ENCODE measurements at regions not wholly inside any gene's neighbourhood (a gene's known extent, or its start where the extent isn't known, plus 50 kb on each side); places are given as distances from the start of the nearest gene placed in this dataset.

DNA sequence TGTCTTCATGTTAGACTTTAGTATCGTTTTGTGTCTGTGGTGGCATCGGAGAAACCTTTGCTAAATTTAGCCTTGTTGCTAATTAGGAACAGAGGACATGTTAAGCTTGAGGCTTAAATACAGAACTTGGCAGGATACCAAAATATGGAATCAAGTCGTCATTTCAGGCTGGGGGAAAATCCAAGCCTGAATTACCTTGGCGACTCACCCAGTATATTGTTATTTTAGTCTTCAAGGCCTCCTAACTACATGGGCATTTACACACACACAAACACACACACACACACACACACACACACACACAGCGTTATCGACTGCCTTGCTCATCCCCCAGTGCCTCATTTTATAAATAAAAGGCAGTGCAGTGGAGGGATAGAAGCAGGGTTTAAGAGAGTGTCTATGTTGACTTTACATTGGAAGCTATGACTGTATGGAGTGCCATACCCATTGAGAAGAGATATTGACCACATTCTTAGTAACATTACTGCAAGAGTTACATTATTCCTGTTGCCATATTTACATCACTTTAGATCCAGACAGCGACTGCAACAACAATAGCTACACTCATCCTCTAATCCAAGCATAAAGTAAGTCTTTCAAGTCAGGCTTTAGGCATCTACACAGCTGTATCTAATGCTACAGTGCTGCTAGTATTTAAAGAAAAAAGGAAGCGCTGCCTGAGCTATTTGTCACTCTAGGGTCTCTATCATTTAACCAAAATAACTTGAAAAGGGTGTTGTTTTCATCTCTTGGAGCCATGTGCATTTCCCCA is 210.8 kb upstream of the SEMA6D start:
- no peak for DNase-seq (ENCODE audit: low read depth in 4 of 4, low spot score in 2 of 4)

DNA sequence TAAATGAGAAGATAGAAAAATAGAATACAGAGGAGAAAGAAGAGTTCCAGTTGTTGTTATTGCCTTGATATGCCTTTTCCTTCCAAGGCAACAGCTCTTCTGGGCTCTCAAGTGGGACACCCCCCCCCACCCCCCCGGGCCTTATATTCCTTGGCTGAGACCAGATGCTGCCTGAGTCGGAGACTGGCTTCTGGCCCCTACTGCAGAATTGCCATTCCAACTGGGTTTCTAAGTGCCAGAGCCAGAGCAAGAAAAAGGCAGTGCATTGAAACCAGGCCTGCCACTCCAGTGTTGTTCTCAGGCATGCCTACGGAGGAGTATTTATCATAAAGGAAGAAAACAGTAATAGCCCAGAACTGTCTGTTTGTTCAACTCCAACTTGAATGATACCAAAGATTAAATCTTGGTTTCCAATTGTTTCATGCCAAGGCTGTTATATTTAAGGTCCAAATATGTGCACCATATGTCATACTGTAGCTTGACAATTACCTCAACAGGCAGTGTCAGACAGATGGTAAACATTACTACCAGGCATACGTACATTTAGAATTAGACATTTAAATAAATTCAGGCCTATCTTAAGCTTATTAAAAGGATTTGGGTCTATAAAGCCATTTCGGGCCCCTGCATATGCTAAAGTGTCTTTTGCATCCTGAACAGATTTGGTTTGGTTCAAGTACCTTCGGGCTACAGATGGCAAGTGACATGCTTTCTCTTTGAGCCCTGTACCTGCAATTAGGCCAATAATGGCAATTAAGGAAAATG is 209.9 kb upstream of the SEMA6D start:
- DNase-seq (ENCODE audit: low read depth in 4 of 4, low spot score in 2 of 4), result no peak

DNA sequence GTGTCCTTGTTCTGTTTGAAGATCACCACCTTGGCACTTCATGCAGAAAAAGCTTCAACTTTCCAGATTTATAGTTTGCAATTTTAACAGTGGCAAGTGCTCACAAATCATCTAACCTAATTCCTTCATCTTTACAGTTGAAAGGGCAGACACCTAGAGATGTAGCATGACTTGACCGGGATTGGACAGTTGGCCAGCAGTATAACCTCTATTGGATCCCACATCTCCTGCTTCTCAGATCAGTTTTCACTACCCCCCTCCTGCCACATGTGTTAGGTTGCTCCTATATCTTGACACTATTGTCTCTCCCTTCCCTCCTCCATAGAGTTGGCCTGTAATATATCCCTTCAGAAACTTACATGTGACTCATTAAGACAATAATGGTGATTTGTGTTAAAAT is 206.0 kb upstream of the SEMA6D start:
- no peak for DNase-seq (ENCODE audit: low read depth in 4 of 4, low spot score in 2 of 4)

DNA sequence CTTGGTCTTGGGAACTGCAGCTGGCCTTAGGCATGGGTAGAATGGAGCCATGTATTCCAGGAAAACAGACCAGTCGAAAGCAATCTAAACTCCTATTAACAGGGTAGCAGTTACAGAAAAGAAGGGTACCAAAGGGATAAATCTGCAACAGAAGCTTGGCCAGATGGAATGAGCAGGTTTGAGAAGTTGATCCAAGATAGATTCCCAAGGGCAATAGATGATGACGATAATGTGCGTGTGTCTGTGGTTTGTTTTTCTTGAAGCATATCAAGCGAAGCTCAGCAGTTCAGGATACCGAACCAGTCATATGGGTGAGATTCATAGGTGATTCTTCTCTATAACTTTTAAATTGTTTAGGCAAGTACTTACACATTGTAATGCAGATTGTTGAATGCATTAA is 203.8 kb upstream of the SEMA6D start:
- no peak for DNase-seq (ENCODE audit: low read depth in 4 of 4, low spot score in 2 of 4)

DNA sequence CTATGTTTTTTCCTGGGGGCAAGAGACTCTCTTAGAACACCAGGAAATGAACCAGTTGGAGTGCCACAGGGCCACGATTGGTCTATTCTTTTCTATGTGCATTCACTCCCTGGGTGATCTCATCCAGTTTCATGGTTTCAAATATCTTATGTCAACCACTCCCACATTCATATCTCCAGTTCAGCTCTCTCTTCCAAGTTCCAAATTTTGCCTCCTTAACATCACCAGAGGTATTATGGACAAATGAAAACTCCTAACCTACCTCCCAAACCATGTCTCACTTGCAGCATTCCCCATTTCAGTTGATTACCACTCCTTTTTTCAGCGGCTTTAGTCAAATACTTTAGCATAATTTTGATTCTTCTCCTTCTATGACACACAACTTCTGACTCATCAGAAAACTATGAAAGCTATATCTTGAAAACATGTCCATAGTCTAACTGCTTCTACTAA is 203.1 kb upstream of the SEMA6D start:
- no peak for DNase-seq (ENCODE audit: low read depth in 4 of 4, low spot score in 2 of 4)

DNA sequence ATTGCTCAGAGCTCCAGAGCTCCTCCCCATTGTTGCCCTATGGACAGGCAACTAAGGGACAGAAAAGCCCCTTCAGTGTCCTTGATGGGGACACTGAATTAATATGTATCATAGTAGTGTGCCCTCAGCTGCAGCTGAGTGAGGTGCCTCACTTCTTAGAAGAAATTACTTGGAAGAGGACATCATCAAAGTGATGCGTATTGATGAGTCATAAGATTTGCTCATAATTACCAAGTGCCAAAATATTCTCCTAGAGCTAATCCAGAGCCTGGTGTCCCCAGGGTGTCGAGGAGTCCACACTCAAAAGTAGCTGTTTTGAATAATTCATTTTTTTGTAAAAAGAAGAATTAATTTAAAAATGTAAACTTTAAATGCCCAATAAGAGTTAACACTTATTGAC is 200.7 kb upstream of the SEMA6D start:
- DNase-seq (ENCODE audit: low read depth in 4 of 4, low spot score in 2 of 4), result no peak

DNA sequence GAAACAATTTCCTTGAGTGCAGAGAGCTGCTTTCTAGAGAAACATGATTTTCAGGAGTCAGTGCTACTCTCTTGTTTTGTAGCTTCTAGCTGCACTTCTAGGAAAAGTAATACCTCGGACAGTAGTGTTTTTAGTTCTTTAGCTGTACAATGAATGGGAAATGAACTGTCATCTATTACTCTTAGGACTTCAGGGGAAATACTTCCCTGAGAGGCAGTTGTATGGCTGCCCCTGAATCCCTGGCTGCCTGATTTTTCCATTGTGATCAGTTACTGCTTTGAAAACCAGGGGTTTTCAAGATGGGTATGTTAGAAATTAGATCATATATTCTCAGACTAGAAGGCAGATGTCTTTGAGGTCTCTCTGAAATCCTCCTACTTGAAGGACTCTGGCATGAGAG is 200.3 kb upstream of the SEMA6D start:
- no peak for DNase-seq (ENCODE audit: low read depth in 4 of 4, low spot score in 2 of 4)

DNA sequence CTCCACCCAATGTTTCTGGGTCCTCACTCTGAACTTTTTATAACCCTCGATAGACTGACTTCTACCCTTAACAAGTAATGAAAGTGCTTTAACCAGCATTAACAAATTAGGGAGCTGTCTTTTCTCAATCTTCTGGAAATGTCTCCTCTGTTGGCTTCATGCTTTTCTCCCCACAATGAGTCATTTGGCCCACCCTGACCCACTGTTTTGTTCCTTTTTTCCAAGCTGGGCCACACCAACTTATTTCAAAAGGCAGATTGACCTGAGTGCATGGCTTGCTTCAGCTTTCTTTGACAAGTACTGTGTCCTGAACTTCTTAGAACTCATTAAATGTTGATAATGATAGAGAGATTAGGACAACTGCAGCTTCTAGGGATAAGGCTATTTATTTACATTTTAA is 199.6 kb upstream of the SEMA6D start:
- DNase-seq (ENCODE audit: low read depth in 4 of 4, low spot score in 2 of 4), result no peak

DNA sequence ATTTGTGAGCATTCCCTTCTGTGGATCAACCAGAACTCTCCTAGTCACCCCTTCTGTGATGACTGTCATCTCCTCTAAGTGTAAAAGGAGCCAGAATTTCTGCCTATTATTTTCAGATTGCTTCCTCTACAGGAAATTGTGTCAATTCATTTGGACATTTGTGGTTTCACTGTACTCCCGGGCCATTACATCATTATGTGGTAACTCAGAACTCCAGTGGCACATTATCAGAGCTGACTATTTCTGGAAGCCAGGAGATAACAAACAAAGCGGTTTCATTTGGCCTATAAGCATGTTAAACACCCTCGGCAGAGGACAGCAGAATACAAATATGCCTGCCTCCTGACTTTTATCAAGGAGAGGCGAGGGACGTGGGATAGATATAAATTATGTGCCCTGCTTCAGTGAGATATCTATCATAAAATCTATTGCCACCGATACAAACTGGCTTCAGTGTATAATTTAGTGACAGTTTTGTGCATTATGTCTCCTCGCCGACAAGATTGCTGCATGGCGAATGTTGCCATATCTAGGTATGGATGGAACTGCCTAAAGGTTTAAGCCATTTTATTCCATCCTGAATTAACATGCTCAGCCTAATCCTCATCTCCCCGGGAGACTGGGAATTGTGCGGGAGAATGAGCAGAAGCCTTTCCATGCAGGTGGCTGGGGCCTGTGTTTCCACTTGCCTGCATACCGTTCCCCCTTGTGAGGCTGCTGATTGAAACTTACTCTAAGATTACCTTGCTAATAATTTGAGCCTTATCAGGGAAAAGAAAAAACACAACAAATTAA is 193.4 kb upstream of the SEMA6D start:
- DNase-seq (ENCODE audit: low read depth in 4 of 4, low spot score in 2 of 4), result no peak

DNA sequence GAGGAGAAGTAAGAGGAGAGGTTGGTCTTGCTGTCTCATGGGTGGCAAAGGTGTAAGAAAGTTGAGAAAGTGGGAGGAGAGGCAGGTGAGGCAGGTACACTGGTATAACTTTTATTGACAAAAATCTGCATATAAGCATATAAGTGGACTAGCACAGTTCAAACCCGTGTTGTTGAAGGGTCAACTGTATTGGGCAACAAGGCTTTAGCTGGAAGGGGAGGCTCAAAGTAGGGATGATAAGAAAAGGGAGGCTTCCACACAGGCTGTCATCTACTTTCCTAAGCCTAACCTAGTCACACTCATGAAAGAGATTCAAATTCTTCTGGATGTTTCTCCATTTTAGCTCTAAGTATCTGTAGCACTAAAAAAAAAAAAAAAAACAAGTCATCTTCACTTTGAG is 188.1 kb upstream of the SEMA6D start:
- DNase-seq (ENCODE audit: low read depth in 4 of 4, low spot score in 2 of 4), result no peak

DNA sequence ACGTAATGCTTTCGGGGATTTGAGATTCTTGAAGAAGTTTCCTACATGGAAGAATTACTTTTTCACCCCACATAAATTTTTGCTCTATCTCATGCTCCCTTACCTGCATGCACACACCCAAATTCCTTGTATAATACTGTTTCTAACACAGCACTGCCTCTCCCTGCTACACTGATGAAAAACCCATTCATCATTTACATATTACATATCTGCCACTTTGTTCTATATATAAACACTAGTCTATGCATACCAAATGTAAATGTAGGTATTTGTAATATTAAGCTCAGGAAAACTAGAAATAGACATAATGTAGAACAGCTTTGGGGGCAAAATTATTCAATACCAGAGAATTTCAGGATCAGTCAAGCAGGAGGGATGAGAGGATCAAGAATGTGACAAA is 182.6 kb upstream of the SEMA6D start:
- DNase-seq (ENCODE audit: low read depth in 4 of 4, low spot score in 2 of 4), result no peak

DNA sequence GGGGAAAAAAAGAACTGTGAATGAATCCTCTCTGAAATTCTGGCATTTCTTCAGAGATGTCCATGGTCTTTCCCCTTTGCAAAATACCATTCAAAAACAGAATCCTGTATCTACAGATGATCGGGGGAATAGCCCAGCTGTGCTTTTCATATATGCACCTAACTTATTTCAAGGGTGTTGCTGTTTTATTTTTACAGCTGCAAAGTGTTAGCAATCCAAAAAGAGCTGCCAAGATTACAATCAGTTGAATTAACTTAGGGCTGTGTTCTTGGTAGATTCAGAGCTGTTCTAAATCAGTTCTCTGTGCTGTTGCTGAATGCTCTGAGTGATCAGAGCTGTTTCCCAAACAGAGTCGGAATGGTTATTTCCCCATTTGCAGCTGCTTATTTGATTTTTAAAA is 175.7 kb upstream of the SEMA6D start:
- no peak for DNase-seq (ENCODE audit: low read depth in 4 of 4, low spot score in 2 of 4)

DNA sequence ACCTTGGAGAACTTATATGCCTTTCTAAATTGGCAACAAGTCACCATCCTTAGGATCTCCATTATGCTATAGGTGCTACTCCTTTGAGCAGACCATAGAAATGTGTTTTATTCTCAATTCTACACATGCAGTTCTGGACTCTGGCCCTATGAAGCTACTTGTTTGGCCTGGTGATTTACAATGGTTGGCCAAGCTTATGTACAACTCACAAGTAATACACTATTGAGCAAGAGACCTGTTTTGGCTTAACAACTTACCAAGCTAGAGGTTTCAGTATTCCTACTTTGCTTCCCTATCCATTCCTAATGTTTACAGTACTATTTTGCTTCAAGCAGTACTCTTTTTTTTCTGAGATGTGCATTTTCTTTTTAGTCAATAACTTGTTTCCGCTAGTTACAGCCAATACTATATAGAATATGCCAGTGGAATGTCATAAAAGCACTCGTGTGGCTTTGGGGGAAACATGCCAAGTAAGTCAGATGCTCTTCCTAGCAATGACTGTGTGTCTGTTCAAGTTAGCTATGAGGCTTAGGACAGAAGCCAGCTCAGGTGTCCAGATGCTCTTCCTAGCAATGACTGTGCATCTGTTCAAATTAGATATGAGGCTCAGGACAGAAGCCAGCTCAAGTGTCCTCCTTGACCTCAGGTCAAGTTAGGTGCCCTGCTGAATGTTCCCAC is 174.9 kb upstream of the SEMA6D start:
- DNase-seq (ENCODE audit: low read depth in 4 of 4, low spot score in 2 of 4), result no peak

DNA sequence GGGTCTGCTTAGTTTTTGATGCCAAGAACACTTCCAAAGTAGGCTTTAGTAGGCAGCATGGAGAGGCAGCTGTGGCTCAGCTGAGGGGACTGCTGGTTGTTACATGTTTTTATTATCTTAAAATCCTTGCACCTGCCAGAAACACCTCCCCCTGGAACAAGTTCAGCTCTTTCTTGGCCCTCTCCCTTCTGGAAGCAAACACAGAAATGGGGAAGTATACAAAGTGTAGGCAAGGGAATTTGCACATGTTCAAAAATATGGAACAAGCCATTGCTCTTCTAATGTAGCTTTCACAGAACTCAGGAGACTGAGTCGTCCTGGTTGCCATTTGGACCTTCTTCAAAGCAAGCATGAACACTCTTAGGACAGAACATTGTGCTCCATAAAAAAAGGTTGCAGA is 169.1 kb upstream of the SEMA6D start:
- no peak for DNase-seq (ENCODE audit: low read depth in 4 of 4, low spot score in 2 of 4)

DNA sequence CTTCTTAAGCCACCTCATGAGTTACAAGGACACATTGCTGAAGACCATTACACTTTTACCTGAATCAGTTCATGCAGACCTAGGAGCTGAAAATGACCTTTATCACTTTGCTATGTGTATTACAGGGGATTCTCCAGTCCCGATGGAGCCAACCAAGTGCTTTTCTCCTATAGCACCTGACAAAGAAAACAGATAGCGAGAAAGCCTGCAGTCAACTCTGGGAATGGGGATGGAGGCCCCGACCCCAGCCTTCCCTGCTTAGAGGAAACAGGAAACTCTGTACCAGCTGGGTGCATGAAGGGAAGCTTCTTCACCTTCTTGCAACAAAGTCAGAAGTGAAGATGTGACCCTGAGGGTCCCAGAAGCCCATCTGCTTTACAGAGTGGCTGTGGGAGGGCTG is 168.3 kb upstream of the SEMA6D start:
- no peak for DNase-seq (ENCODE audit: low read depth in 4 of 4, low spot score in 2 of 4)

DNA sequence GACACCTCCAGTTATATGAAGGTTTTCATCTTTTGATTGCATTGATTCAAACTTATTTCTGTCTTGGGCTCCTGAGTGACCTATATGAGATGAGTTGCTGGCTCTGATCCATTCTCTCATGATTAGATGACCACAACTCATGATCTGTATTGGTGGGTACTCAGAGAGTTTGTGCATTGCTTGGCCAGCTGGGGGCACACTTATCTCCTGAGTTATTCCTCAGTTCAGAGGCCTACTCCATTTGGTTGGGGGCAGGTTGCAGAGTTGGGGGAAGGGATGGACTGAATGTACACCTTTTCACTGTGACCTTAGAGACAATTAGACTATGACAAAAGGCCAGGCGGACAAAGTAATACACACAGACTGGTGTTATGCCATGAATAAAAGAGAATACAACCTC is 166.2 kb upstream of the SEMA6D start:
- DNase-seq (ENCODE audit: low read depth in 4 of 4, low spot score in 2 of 4), result no peak

DNA sequence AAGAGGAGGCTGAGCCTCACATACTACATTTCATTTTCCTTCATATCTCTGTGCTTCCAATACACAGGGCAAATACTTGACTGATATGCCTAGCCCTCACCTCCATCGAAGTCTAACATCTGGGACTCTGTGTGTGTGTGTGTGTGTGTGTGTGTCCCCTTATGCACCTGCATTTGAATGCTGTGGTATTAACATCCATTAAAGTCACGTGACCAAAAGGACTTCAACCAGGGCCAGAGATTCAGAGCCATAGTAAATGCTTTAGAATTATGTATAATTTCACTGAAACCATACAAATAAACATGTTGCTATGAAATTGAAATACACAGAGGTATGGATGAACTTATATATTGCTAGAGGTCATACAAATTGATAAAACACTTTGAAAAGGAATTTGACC is 165.8 kb upstream of the SEMA6D start:
- DNase-seq (ENCODE audit: low read depth in 4 of 4, low spot score in 2 of 4), result no peak

DNA sequence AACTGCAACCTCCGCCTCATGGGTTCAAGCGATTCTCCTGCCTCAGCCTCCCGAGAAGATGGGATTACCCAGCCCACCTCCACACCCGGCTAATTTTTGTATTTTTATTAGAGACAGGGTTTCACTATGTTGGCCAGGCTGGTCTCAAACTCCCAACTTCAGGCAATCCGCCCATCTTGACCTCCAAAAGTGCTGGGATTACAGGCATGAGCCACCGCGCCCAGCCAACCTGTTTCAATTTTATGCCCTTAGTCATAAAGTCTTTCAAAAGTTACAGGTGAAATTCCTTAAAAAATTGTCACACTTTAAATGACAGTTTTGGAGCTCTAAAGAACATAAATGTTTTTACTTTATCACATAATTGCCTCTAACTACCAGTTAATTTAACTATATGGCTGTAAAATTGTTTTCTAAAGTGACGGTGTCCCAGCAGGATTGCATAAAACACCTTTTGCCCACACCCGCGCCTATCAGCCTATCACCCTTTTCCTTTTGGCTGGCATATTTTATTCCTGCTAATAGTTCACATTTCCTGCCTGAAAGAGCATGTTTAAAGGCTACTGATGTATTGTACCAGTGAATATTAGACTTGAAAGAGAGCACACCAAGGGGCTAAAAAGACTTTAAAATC is 164.2 kb upstream of the SEMA6D start:
- DNase-seq (ENCODE audit: low read depth in 4 of 4, low spot score in 2 of 4), result no peak

DNA sequence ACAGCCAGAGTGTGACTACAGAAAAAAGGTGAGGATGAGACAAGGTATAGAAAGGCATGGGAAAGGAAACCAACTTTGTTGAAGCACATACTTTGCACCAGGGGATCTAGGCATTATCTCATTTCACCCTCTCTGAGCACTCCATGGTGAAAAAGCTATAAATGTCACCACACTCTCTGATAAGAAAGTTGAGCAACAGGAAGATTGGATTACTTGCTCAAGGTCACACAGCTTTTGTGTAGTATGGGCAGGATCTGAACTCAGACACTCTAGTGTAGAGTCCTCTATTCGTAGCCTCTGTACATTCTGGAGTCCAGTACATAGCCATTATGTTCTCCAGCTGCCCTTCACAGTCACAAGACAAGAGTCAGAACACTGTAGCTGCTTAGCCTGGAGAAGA is 163.4 kb upstream of the SEMA6D start:
- DNase-seq (ENCODE audit: low read depth in 4 of 4, low spot score in 2 of 4), result no peak

DNA sequence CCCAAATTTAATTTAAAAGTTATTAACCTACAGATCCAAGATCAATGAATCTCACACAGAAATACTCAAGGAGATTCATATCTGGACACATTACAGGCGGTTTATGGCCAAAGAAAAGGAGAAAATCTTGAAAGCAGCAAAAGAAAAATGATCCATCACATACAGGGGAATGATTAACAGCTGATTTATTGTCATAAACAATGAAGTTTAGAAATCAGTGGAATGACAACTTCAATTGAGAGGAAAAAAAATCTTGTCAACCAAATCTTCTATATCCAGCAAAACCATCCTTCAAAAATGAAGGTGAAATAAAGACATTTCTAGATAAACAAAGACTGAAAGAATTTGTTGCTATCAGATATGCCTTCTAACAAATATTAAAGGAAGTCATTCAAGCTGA is 156.2 kb upstream of the SEMA6D start:
- DNase-seq (ENCODE audit: low read depth in 4 of 4, low spot score in 2 of 4), result no peak

DNA sequence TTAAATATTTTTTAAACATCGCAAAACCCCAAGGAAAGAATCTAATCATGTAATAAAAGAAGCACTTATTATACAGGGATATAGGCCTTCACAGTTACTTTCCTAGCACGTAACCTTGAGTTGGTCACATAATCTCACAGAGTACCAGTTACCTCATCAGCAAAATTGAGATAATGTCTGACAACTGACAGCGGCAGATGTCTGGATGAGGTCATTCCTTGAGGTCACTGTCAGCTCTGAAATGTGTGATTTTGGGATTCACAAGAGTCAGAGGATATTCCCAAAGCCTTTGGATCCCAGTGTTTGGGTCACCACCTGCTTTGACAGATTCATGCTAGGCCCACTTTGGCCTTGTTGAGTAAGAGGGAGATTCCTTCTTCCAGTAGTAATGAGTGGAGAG is 151.4 kb upstream of the SEMA6D start:
- DNase-seq (ENCODE audit: low read depth in 4 of 4, low spot score in 2 of 4), result no peak
